ENCODE measurements at regions not wholly inside any gene's neighbourhood (a gene's known extent, or its start where the extent isn't known, plus 50 kb on each side); places are given as distances from the start of the nearest gene placed in this dataset.
A peak's percentile ranks its signal among the peaks of the same experiment; 100 is the strongest.

DNA sequence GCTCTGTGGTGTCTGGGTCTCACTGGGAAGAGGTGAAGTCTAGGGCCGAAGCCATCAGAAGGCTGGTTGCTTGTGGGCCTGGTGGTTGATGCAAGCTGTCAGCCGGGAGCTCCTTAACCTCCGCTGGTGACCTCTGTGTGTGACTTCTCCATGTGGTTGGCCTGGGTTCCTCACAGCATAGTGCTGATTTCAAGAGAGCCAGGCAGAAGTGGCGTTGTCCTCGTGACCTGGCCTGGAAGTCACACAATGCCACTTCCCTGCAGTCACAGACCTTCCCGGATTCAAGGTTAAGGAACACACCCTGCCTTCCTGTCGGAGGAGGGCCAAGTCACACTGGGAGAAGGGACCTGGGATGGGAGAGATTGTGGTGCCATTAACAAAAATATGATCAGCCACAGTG, 303.7 kb upstream of the HS6ST1 start:
- TF ChIP-seq, protein P1, sequence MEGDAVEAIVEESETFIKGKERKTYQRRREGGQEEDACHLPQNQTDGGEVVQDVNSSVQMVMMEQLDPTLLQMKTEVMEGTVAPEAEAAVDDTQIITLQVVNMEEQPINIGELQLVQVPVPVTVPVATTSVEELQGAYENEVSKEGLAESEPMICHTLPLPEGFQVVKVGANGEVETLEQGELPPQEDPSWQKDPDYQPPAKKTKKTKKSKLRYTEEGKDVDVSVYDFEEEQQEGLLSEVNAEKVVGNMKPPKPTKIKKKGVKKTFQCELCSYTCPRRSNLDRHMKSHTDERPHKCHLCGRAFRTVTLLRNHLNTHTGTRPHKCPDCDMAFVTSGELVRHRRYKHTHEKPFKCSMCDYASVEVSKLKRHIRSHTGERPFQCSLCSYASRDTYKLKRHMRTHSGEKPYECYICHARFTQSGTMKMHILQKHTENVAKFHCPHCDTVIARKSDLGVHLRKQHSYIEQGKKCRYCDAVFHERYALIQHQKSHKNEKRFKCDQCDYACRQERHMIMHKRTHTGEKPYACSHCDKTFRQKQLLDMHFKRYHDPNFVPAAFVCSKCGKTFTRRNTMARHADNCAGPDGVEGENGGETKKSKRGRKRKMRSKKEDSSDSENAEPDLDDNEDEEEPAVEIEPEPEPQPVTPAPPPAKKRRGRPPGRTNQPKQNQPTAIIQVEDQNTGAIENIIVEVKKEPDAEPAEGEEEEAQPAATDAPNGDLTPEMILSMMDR (IDR thresholded peaks at IDR 0.05; ENCODE audit: low read depth, low read length, missing control alignments), result no peak
- Histone ChIP-seq H3K27me3 (replicated peaks) (no peaks in the 10 kb centered on the region), H3K36me3 (replicated peaks) (no peaks in the 10 kb centered on the region), H3K27ac (no peak overlapping the region), H3K4me3 (ENCODE audit: low read depth, low read length) (no peak overlapping the region)
- no peak for DNase-seq
- in situ Hi-C loops (cut with HindIII; ENCODE audit: low pct_ligation_motif_present, low sequenced_read_pairs), result no loop called here

DNA sequence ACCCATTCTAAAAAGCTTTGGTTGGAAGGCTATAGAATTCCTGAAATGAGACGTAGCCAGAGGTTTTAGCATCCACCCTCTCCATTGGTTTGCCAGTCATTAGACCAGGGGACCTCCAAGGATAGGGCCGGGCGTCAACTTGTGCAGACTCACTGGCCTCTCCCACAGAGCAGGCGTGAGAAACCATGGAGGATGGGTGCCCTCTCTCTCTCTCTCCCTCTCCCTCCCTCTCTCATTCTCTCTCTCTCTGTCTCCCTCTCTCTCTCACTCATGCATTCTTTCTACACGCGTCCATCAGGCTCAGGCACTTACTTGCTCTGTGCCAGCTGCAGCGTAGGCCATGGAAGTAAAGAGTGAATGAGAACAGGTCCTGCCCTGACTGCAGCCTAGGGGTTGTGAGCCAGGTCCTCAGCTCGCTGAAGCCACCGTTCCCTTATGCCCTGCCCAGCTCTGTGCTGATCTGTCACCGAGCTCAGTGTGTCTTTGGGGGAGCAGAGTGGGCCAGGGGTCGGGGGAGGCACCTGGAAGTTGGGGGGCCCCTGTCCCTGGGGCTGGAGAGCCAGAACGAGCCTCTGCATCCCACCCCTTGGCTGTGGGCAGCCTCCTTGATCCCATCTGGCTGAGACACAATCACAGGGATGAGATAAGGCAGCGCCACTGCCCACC, 304.4 kb upstream of the HS6ST1 start:
- in situ Hi-C loops (cut with HindIII; ENCODE audit: low pct_ligation_motif_present, low sequenced_read_pairs), result no loop called here
- no peaks in the 10 kb centered on the region for H3K36me3 ChIP-seq (replicated peaks)
- no peak for DNase-seq
- H3K4me3 ChIP-seq (ENCODE audit: low read depth, low read length), result no peak overlapping the region
- H3K27ac ChIP-seq, result no peak overlapping the region
- TF ChIP-seq, protein P1 (IDR thresholded peaks at IDR 0.05; ENCODE audit: low read depth, low read length, missing control alignments), result no peak
- H3K27me3 ChIP-seq (replicated peaks), result no peaks in the 10 kb centered on the region

DNA sequence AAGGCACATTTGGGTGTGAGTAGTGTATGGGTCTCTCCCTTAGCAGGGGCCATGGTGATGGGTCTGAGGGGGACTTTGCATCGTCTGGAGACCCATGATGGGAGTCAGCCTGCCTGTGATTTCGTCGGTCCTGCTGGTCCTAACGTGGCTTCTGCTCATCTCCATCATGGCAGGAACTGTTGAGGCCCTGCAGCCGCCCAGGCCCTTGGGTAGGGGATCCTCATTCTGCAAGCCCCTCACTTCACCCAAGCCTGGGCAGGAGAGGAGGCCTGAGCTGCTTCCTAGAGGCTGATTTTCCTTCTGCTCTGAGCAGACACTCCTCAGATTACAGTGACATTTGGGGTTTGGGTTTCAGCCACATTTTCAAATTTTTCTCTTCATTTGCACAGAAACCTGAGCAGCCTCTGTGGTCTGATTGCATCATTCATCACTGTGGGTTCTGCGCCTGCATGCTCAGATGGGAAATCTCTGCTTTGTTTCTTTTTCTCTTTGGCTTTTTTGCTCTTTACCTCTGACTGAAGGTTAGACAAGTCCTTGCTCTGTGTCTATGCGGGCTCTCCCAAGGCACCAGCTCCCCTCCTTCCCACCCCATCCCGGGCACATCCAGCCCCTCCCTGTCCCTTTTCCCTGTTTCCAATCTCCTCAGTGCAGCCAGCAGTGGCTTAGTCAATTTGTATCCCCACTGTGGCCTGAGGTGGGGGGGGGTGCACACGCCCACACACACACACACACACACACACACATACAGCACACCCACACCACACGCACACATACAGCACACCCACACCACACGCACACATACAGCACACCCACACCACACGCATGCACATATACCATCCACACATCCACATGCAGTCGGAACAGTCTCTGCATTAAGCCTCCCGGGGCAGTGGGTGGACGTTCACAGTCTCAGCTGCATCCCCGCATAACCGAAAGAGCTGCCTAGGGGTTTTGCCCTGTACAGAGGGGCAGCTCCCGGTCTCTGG, 305.4 kb upstream of the HS6ST1 start:
- in situ Hi-C loops (cut with HindIII; ENCODE audit: low pct_ligation_motif_present, low sequenced_read_pairs), result no loop called here
- peak; percentile 86 for DNase-seq

DNA sequence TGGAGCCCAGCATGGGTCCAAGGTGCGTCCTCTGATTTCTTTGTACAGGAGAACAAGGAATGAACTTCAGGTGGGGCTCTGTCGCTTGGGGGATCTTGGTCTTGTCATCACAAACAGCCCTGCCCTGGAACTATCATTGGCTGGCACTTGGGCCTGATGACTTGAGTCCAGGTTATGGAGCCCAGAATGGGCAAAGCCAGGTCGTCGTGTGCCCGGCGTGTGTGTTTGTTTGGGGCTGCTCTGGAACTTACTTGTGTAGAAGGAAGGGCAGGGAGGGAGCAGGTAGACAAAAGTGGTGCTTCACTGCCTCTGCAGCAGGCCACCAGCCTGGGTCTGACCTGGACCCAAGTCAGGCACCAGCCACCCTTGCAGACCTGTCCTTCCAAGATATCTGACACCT, 306.3 kb upstream of the HS6ST1 start:
- no peaks in the 10 kb centered on the region for H3K27me3 ChIP-seq (replicated peaks)
- H3K4me3 ChIP-seq (ENCODE audit: low read depth, low read length), result no peak overlapping the region
- H3K36me3 ChIP-seq (replicated peaks), result no peaks in the 10 kb centered on the region
- no peak for DNase-seq
- TF ChIP-seq, protein P1 (IDR thresholded peaks at IDR 0.05; ENCODE audit: low read depth, low read length, missing control alignments), result no peak
- in situ Hi-C loops (cut with HindIII; ENCODE audit: low pct_ligation_motif_present, low sequenced_read_pairs), result no loop called here
- no peak overlapping the region for H3K27ac ChIP-seq

More for the DNA sequence above, 305.4 kb upstream of the HS6ST1 start:
- TF ChIP-seq, protein P1 (IDR thresholded peaks at IDR 0.05; ENCODE audit: low read depth, low read length, missing control alignments), result no peak
- H3K4me3 ChIP-seq (ENCODE audit: low read depth, low read length), result no peak overlapping the region
- peak overlapping the region; percentile 30 for H3K27ac ChIP-seq
- no peaks in the 10 kb centered on the region for H3K27me3 ChIP-seq (replicated peaks)
- no peaks in the 10 kb centered on the region for H3K36me3 ChIP-seq (replicated peaks)

DNA sequence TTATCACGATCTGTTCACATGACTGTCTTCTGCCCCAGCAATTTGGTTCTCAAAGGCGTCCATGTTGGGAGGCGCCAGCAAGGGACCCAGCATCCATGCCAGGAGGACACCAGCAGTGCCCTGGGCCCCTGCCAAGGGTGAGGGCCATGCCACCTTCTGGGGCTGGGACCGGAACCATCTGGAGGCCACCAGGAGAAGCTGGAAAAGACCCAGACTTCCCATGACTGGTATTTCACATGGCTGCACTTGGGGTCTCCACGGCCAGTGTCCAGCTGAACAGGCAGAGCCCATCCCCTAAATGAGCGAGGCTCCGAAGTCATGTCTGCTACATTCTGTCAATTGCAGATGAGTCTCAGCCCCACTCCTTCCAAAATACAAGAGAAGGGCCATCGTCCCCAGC, 306.8 kb upstream of the HS6ST1 start:
- Histone ChIP-seq H3K36me3 (replicated peaks) (no peaks in the 10 kb centered on the region), H3K4me3 (ENCODE audit: low read depth, low read length) (no peak overlapping the region), H3K27ac (no peak overlapping the region), H3K27me3 (replicated peaks) (no peaks in the 10 kb centered on the region)
- in situ Hi-C loops (cut with HindIII; ENCODE audit: low pct_ligation_motif_present, low sequenced_read_pairs), result no loop called here
- TF ChIP-seq, protein P1 (IDR thresholded peaks at IDR 0.05; ENCODE audit: low read depth, low read length, missing control alignments), result no peak
- DNase-seq, result no peak

Data from brain microvascular endothelial cell (primary cell).